ENCODE measurements at regions not wholly inside any gene's neighbourhood (a gene's known extent, or its start where the extent isn't known, plus 50 kb on each side); places are given as distances from the start of the nearest gene placed in this dataset.

- no peak for ATAC-seq (ENCODE audit: low read depth)
Measured at GRCh38 chr13:94783489-94783888, 71.1 kb upstream of the SOX21 start.

GRCh38 chr13:94780421-94780820, 68.1 kb upstream of the SOX21 start:
- no peaks in the 10 kb centered on the region for H3K36me3 ChIP-seq (ENCODE audit: low read depth)
- H3K27ac ChIP-seq (ENCODE audit: poor library complexity, severe bottlenecking) = no peak overlapping the region
- H3K9me3 ChIP-seq (ENCODE audit: severe bottlenecking) = no peaks in the 10 kb centered on the region
- no peaks in the 10 kb centered on the region for H3K4me1 ChIP-seq (ENCODE audit: insufficient read depth, poor library complexity, severe bottlenecking)
- TF ChIP-seq CTCF (IDR thresholded peaks at IDR 0.05; ENCODE audit: poor library complexity, severe bottlenecking) = no peak
- no peak for ATAC-seq (ENCODE audit: low read depth)
- H3K4me3 ChIP-seq (ENCODE audit: severe bottlenecking) = no peak overlapping the region
- H3K27me3 ChIP-seq (ENCODE audit: insufficient read depth, poor library complexity, severe bottlenecking) = no peaks in the 10 kb centered on the region
- no peak for DNase-seq (ENCODE audit: low spot score)

More at GRCh38 chr13:94783489-94783888, 71.1 kb upstream of the SOX21 start:
- no peaks in the 10 kb centered on the region for H3K27me3 ChIP-seq (ENCODE audit: insufficient read depth, poor library complexity, severe bottlenecking)
- no peak overlapping the region for H3K4me3 ChIP-seq (ENCODE audit: severe bottlenecking)
- H3K27ac ChIP-seq (ENCODE audit: poor library complexity, severe bottlenecking) = no peak overlapping the region
- no peak for TF ChIP-seq CTCF (IDR thresholded peaks at IDR 0.05; ENCODE audit: poor library complexity, severe bottlenecking)
- no peaks in the 10 kb centered on the region for H3K36me3 ChIP-seq (ENCODE audit: low read depth)
- H3K4me1 ChIP-seq (ENCODE audit: insufficient read depth, poor library complexity, severe bottlenecking) = no peaks in the 10 kb centered on the region
- DNase-seq (ENCODE audit: low spot score) = no peak
- H3K9me3 ChIP-seq (ENCODE audit: severe bottlenecking) = no peaks in the 10 kb centered on the region

- no peaks in the 10 kb centered on the region for H3K36me3 ChIP-seq (ENCODE audit: low read depth)
- no peak overlapping the region for H3K27ac ChIP-seq (ENCODE audit: poor library complexity, severe bottlenecking)
- ATAC-seq (ENCODE audit: low read depth) (no peak), DNase-seq (ENCODE audit: low spot score) (no peak)
- TF ChIP-seq CTCF (IDR thresholded peaks at IDR 0.05; ENCODE audit: poor library complexity, severe bottlenecking) = no peak
- H3K4me1 ChIP-seq (ENCODE audit: insufficient read depth, poor library complexity, severe bottlenecking) = no peaks in the 10 kb centered on the region
- H3K4me3 ChIP-seq (ENCODE audit: severe bottlenecking) = no peak overlapping the region
- no peaks in the 10 kb centered on the region for H3K9me3 ChIP-seq (ENCODE audit: severe bottlenecking)
- no peaks in the 10 kb centered on the region for H3K27me3 ChIP-seq (ENCODE audit: insufficient read depth, poor library complexity, severe bottlenecking)
Measured at GRCh38 chr13:94778986-94779385, 66.6 kb upstream of the SOX21 start.

GRCh38 chr13:94778585-94778984, 66.2 kb upstream of the SOX21 start:
- Histone ChIP-seq H3K36me3 (ENCODE audit: low read depth) (no peaks in the 10 kb centered on the region), H3K4me1 (ENCODE audit: insufficient read depth, poor library complexity, severe bottlenecking) (no peaks in the 10 kb centered on the region), H3K9me3 (ENCODE audit: severe bottlenecking) (no peaks in the 10 kb centered on the region), H3K27me3 (ENCODE audit: insufficient read depth, poor library complexity, severe bottlenecking) (no peaks in the 10 kb centered on the region), H3K27ac (ENCODE audit: poor library complexity, severe bottlenecking) (no peak overlapping the region), H3K4me3 (ENCODE audit: severe bottlenecking) (no peak overlapping the region)
- no peak for TF ChIP-seq CTCF (IDR thresholded peaks at IDR 0.05; ENCODE audit: poor library complexity, severe bottlenecking)
- no peak for ATAC-seq (ENCODE audit: low read depth)
- no peak for DNase-seq (ENCODE audit: low spot score)

- no peak for DNase-seq (ENCODE audit: low spot score)
- no peak for TF ChIP-seq CTCF (IDR thresholded peaks at IDR 0.05; ENCODE audit: poor library complexity, severe bottlenecking)
- Histone ChIP-seq H3K36me3 (ENCODE audit: low read depth) (no peaks in the 10 kb centered on the region), H3K9me3 (ENCODE audit: severe bottlenecking) (no peaks in the 10 kb centered on the region), H3K4me1 (ENCODE audit: insufficient read depth, poor library complexity, severe bottlenecking) (no peaks in the 10 kb centered on the region), H3K4me3 (ENCODE audit: severe bottlenecking) (no peak overlapping the region), H3K27ac (ENCODE audit: poor library complexity, severe bottlenecking) (no peak overlapping the region), H3K27me3 (ENCODE audit: insufficient read depth, poor library complexity, severe bottlenecking) (no peaks in the 10 kb centered on the region)
- ATAC-seq (ENCODE audit: low read depth) = no peak
Measured at GRCh38 chr13:94776956-94777355, 64.6 kb upstream of the SOX21 start.
